ENCODE measurements at regions not wholly inside any gene's neighbourhood (a gene's known extent, or its start where the extent isn't known, plus 50 kb on each side); places are given as distances from the start of the nearest gene placed in this dataset.

DNA sequence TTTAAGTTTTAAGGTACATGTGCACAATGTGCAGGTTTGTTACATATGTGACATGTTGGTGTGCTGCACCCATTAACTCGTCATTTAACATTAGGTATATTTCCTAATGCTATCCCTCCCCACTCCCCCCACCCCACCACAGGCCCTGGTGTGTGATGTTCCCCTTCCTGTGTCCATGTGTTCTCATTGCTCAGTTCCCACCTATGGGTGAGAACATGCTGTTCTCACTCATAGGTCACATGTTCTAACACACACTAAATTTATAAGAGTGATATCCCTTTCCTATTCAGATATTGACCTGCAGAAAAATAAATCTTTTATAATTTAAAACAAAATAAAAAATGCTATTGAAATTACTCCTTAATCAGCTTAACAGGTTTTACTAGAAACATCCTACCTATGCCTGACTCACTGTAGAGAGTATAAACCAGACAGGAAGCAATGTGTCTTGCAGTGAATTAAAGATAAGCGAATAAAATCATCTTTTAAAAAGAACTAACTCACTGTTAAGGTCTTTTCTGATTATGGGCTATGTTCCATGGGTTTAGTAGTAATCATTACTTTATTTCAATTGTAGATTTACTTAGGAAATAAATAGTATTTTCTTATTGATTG lies 82.0 kb upstream of the DPH5 start:
- Histone ChIP-seq H3K4me1 (ENCODE audit: low read length) (no peaks in the 10 kb centered on the region), H2AFZ (ENCODE audit: low read depth, low read length) (no peak overlapping the region), H4K20me1 (ENCODE audit: insufficient read depth, low read length) (no peaks in the 10 kb centered on the region), H3K4me3 (ENCODE audit: low read length) (no peak overlapping the region), H3K36me3 (replicated peaks; ENCODE audit: low read depth, low read length) (no peaks in the 10 kb centered on the region), H3K9me3 (ENCODE audit: insufficient read depth, low read length) (no peaks in the 10 kb centered on the region), H3K27me3 (ENCODE audit: low read depth, low read length) (no peaks in the 10 kb centered on the region), H3K4me2 (ENCODE audit: low read length) (no peak overlapping the region), H3K27ac (ENCODE audit: low read length) (no peak overlapping the region), H3K79me2 (ENCODE audit: low read length) (no peaks in the 10 kb centered on the region), H3K9ac (ENCODE audit: low read length) (no peak overlapping the region)
- TF ChIP-seq, protein P1, sequence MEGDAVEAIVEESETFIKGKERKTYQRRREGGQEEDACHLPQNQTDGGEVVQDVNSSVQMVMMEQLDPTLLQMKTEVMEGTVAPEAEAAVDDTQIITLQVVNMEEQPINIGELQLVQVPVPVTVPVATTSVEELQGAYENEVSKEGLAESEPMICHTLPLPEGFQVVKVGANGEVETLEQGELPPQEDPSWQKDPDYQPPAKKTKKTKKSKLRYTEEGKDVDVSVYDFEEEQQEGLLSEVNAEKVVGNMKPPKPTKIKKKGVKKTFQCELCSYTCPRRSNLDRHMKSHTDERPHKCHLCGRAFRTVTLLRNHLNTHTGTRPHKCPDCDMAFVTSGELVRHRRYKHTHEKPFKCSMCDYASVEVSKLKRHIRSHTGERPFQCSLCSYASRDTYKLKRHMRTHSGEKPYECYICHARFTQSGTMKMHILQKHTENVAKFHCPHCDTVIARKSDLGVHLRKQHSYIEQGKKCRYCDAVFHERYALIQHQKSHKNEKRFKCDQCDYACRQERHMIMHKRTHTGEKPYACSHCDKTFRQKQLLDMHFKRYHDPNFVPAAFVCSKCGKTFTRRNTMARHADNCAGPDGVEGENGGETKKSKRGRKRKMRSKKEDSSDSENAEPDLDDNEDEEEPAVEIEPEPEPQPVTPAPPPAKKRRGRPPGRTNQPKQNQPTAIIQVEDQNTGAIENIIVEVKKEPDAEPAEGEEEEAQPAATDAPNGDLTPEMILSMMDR (IDR thresholded peaks at IDR 0.05; ENCODE audit: low read depth, low read length), result no peak
- no peak for TF ChIP-seq EZH2phosphoT487 (IDR thresholded peaks at IDR 0.05; ENCODE audit: low read depth)

GRCh38 chr1:101105877-101106276 lies 80.3 kb upstream of the DPH5 start:
- TF ChIP-seq, protein P1 (IDR thresholded peaks at IDR 0.05; ENCODE audit: low read depth, low read length), result no peak
- no peak for TF ChIP-seq EZH2phosphoT487 (IDR thresholded peaks at IDR 0.05; ENCODE audit: low read depth)
- no peak overlapping the region for H3K27ac ChIP-seq (ENCODE audit: low read length)
- H3K4me2 ChIP-seq (ENCODE audit: low read length), result no peak overlapping the region
- H3K9me3 ChIP-seq (ENCODE audit: insufficient read depth, low read length), result no peaks in the 10 kb centered on the region
- H3K79me2 ChIP-seq (ENCODE audit: low read length), result no peaks in the 10 kb centered on the region
- H2AFZ ChIP-seq (ENCODE audit: low read depth, low read length), result no peak overlapping the region
- no peaks in the 10 kb centered on the region for H3K36me3 ChIP-seq (replicated peaks; ENCODE audit: low read depth, low read length)
- no peak overlapping the region for H3K4me3 ChIP-seq (ENCODE audit: low read length)
- H3K27me3 ChIP-seq (ENCODE audit: low read depth, low read length), result no peaks in the 10 kb centered on the region
- no peaks in the 10 kb centered on the region for H4K20me1 ChIP-seq (ENCODE audit: insufficient read depth, low read length)
- peaks cover 9% of the 10 kb centered on the region for H3K4me1 ChIP-seq (ENCODE audit: low read length)
- H3K9ac ChIP-seq (ENCODE audit: low read length), result no peak overlapping the region

GRCh38 chr1:101102426-101103156 lies 77.0 kb upstream of the DPH5 start:
- peaks cover 19% of the 10 kb centered on the region for H3K4me1 ChIP-seq (ENCODE audit: low read length)
- H3K9ac ChIP-seq (ENCODE audit: low read length), result no peak overlapping the region
- H3K36me3 ChIP-seq (replicated peaks; ENCODE audit: low read depth, low read length), result no peaks in the 10 kb centered on the region
- no peak overlapping the region for H3K4me3 ChIP-seq (ENCODE audit: low read length)
- no peak for TF ChIP-seq EZH2phosphoT487 (IDR thresholded peaks at IDR 0.05; ENCODE audit: low read depth)
- TF ChIP-seq, protein P1 (IDR thresholded peaks at IDR 0.05; ENCODE audit: low read depth, low read length), result no peak
- H3K79me2 ChIP-seq (ENCODE audit: low read length), result no peaks in the 10 kb centered on the region
- no peaks in the 10 kb centered on the region for H3K27me3 ChIP-seq (ENCODE audit: low read depth, low read length)
- no peaks in the 10 kb centered on the region for H4K20me1 ChIP-seq (ENCODE audit: insufficient read depth, low read length)
- H3K27ac ChIP-seq (ENCODE audit: low read length), result no peak overlapping the region
- no peaks in the 10 kb centered on the region for H3K9me3 ChIP-seq (ENCODE audit: insufficient read depth, low read length)
- no peak overlapping the region for H3K4me2 ChIP-seq (ENCODE audit: low read length)
- H2AFZ ChIP-seq (ENCODE audit: low read depth, low read length), result no peak overlapping the region

GRCh38 chr1:101101360-101101759 lies 75.8 kb upstream of the DPH5 start:
- no peak overlapping the region for H3K9ac ChIP-seq (ENCODE audit: low read length)
- peaks cover 19% of the 10 kb centered on the region for H3K4me1 ChIP-seq (ENCODE audit: low read length)
- H3K36me3 ChIP-seq (replicated peaks; ENCODE audit: low read depth, low read length), result no peaks in the 10 kb centered on the region
- no peaks in the 10 kb centered on the region for H3K9me3 ChIP-seq (ENCODE audit: insufficient read depth, low read length)
- no peak overlapping the region for H2AFZ ChIP-seq (ENCODE audit: low read depth, low read length)
- TF ChIP-seq, protein P1 (IDR thresholded peaks at IDR 0.05; ENCODE audit: low read depth, low read length), result no peak
- no peak for TF ChIP-seq EZH2phosphoT487 (IDR thresholded peaks at IDR 0.05; ENCODE audit: low read depth)
- H4K20me1 ChIP-seq (ENCODE audit: insufficient read depth, low read length), result no peaks in the 10 kb centered on the region
- no peak overlapping the region for H3K27ac ChIP-seq (ENCODE audit: low read length)
- H3K27me3 ChIP-seq (ENCODE audit: low read depth, low read length), result no peaks in the 10 kb centered on the region
- peak overlapping the region; percentile 51 for H3K4me2 ChIP-seq (ENCODE audit: low read length)
- no peak overlapping the region for H3K4me3 ChIP-seq (ENCODE audit: low read length)
- no peaks in the 10 kb centered on the region for H3K79me2 ChIP-seq (ENCODE audit: low read length)
